HG02852 (cell line): ENCODE measurements at regions not wholly inside any gene's neighbourhood (a gene's known extent, or its start where the extent isn't known, plus 50 kb on each side); places are given as distances from the start of the nearest gene placed in this dataset.
"Not testable (repeated sequence)": the region's sequence is repeated elsewhere in the genome, so short reads cannot be mapped to it uniquely, and the experiment has no call there.

Experiments
- ATAC-seq: cut with Tn5 transposase; IDR thresholded peaks from one replicate; pipeline ENCODE4 v1.9.1; 2021; ENCODE audit warnings: mild to moderate bottlenecking, moderate library complexity; ENCODE audit not compliant: unreplicated experiment

GRCh38 chr6:134619789-134620188 lies 301.9 kb upstream of the SGK1 start:
- ATAC-seq = no peak

- peak; percentile 69 for ATAC-seq
Observed at GRCh38 chr6:134619077-134619476, 301.2 kb upstream of the SGK1 start.

DNA sequence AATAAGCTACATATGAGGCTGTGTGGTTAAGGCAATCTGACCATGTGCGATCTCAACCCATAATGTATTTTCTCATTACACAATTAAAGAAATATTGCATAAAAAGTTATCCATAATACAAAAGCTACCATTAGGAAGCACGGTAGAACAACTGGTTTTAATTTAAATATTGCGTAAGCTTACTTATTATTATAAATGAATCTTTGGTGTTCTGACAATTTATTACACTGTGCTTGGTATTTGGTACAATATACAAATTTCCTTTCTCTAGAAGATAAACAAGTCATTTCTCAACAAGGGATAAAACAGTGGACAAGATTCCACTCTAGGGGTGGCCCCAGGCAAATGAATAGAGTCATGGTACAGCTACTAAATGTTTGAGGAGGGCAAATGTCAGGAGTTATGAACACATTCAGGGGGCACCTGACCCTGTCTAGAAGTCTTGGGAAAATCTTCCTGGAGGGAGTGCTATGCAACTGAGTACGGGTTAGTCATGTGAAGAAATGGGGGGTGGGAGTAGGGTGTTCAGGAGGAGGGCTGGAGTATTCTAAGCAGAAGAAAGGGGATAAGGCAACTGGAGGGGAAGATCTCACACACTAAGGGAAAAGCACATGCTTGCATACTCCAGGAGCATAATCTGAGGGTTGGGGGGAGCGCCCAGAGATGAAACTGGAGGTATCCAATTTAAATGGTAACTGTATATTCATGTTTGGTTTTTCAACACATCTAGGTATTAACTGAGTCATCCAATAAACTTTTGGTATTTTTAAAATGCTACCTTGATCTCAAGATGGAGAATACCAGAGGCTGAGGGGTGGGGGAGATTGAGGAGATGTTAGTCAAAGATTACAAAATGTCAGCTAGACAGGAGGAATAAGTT lies 296.9 kb upstream of the SGK1 start:
- no peak for ATAC-seq

GRCh38 chr6:134612128-134612527 lies 294.2 kb upstream of the SGK1 start:
- ATAC-seq = not testable (repeated sequence)

DNA sequence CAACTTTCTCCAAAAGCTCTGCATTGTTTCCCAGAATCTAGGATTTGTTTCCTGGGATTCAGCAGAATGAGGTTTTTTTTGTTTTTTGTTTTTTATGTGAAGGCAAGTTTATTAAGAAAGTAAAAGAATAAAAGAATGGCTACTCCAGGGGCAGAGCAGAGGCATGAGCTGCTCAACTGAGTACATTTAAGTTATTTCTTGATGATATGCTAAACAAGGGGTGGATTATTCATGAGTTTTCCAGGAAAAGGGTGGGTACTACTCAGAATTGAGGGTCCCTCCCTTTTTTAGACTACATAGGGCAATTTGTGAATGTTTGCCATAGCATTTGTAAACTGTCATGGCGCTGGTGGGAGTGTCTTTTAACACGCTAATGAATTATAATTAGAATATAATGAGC lies 292.5 kb upstream of the SGK1 start:
- no peak for ATAC-seq

- no peak for ATAC-seq
Observed at GRCh38 chr6:134609716-134610261, 291.9 kb upstream of the SGK1 start.

GRCh38 chr6:134607411-134607810 lies 289.5 kb upstream of the SGK1 start:
- no peak for ATAC-seq

GRCh38 chr6:134605034-134605433 lies 287.1 kb upstream of the SGK1 start:
- ATAC-seq = no peak

DNA sequence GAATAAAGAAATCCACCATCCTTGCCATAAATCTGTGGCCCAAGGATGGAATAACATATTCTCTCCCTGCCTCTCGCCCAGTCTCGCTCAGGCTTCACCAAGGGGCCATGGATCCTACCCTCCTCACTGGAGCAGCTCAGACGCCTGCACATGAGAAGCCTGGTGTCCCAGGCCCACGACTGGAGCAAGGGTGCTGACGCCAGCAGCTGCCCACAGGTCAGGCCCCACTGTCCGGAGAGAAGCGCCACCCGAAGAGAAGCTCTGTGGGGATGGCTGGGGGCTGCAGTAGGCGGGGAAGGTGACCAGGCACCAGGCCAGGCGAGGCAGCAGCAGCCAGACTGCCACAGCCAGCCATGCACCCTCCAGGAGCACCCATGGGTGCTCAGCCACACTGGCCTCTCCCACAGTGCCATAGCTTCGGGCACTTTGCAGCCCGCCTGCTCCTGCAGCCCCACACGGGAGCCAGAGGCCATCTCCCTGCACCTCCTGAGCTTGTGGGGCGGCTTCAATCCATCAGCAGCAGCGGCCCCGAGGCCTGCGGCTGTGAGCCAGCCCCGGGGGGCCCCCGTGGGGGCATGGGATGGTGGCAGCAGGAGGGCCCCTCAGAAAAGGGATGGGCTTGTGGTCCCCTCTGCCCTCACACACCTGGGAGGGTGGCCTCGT lies 286.2 kb upstream of the SGK1 start:
- ATAC-seq = no peak

- ATAC-seq = no peak
Observed at GRCh38 chr6:134603561-134603960, 285.6 kb upstream of the SGK1 start.

DNA sequence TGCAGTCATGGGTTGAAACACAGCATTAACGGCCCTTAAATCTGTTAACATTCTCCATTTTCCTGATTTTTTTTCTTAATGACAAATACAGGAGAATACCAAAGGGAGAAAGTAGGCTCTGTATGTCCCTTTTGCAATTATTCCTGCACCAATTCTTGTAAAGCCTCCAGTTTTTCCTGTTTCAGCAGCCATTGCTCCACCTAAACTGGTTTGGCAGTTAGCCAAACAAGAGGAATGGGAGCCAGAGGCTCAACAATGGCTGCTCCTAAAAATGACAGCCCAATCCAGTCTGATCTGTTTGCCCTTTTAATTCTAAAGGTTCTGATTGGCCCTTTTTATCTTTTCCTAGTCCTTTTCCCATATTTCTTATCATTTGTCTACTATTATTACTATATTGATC lies 284.2 kb upstream of the SGK1 start:
- ATAC-seq = no peak

- no peak for ATAC-seq
Observed at GRCh38 chr6:134600671-134601070, 282.8 kb upstream of the SGK1 start.

GRCh38 chr6:134599079-134599478 lies 281.2 kb upstream of the SGK1 start:
- no peak for ATAC-seq

DNA sequence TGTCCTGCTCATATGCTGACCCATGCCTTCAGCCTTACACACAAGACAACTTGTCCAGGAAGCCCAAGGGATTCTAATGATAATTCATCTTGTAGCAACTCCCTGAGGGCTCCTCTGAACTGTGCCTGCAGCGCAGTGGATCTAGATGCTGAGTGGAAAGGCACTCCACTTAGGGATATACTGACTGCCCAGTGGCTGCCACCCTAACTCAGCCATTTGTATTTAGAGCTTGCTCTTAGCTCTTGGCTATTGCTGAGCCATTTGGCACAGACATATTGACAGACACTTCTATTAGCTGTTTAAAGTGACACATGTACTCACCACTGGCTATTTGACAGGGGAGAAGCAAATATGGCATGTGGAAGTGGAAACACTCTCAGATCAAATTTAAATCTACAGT lies 278.3 kb upstream of the SGK1 start:
- ATAC-seq = no peak

DNA sequence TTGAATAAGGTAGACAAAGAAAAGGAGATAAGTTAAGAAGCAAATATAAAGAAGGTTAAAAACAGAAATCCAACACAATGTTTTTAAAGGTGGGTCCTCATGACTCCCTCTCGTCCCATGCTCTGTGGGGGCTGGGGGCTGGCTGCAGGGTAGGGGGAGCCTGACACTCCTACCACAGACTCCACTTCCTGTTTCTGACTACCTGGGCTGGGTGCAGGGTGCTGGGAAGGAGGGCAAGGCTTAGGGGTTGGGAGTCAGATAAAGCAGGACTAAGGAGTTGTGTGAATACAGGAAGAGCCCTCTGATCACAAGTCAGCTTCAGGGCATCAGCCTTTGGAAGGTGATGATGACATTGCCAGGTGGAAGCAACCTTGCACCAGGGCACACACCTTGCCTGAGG lies 277.0 kb upstream of the SGK1 start:
- ATAC-seq = no peak

DNA sequence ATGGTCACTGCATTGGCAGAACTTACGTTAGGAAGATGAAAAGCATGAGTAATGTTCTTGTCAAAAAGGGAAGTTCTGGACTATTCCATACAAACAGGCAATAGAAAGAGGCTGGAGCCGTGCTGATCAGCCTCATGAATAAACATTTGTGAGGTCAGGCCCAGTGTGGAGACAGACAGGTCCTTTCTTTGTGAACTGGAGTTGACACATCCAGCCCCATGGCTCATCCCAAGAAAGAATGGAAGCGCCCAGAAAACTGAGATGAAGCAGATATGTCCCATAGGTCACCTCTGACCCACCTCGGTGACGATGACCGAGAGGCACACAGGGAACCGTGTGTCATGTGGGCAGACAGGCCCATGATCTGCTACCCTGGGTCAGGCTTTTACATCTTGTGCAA lies 276.0 kb upstream of the SGK1 start:
- no peak for ATAC-seq

DNA sequence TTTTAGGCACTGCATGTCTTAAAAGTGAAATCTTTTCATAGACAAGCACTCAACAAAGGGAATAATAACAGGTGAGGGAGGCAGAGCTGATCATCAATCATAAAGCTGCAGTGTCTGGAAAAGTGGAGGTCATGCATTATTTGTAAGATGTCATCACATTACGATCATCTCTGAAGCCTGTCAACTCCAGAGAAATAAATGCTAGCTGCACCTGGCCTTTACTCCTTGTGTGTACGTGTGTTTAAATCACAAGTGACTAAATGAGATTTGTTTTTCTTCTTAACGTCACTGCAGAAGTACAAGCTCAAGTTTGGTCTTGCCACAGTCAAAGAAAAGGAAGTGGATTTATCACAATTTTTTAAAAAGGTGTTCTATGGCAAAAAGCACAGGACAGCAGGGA lies 275.5 kb upstream of the SGK1 start:
- no peak for ATAC-seq

DNA sequence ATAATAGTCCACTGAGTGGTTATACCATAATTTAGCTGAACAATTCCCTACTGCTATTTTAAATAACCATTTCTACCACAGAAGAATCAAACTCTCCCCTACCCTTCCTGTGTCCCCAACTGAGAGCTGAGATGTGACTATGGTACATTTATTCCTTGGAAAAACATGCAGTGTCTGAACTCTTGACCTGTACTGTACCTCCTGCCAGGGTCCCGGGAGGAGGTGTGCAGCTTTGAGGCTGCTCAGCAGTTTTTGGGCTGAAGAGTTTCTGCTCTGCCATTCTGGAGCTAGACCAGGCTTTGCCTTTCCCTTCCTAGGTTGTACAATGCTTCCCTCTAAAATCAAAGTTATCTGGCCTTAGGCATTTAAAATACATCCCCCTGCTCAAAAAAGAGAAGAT lies 275.1 kb upstream of the SGK1 start:
- no peak for ATAC-seq

DNA sequence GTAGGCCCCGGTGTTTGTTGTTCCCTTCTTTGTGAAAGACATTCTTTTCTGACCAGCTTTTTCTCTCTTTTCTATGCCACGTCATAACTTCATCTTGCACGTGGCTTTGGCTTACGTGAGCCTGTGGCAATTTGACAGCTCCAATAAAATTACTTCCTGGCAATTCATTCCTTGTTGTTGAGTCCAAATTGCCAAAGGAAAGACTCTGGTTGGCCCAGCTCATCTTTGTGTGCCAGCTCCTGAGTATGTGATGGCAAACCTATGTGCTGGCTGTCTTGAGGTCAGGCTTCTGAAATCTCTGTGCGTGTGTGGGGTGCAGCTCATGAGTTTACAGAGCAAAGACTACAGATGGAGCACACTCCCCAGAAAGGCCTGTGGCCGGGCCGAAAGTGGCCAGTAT lies 272.5 kb upstream of the SGK1 start:
- ATAC-seq = no peak

DNA sequence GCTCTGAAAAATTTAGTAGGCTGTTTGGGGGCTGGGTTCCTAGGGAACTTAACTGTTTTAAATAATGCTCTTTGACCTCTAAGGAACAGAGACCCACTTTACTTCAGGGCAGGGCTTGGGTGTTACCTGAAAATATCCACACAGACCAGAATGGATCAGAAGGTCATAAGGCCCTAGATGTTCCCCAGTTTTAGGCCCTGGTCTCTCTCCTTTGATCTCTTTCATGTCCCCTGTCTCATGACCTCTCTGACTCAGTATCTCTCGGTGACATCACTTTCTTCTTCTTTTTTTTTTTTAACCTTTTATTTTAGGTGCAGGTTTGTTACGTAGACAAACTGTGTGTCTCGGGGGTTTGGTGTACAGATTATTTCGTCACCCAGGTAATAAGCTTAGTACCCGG lies 272.1 kb upstream of the SGK1 start:
- ATAC-seq = no peak

DNA sequence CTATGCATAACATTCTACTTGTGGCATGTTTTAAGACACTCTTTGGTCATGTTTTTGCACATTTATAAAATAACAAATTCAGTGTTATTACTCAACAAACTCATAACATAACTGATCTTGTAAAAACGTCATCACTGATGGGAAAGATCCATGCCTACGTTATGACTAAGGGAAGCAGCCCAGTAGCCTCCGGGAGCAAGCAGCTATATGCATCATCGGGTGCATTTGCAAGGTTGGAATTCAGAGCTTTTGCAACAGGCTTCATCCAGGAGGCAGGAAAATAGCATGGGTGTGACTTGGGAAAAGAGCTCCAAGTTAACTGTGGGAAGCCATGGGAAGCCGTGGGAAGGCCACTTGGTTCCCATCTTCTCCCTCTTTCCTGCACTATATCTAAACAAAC lies 271.6 kb upstream of the SGK1 start:
- no peak for ATAC-seq

- no peak for ATAC-seq
Observed at GRCh38 chr6:134588267-134588666, 270.4 kb upstream of the SGK1 start.
